ENCODE measurements at regions not wholly inside any gene's neighbourhood (a gene's known extent, or its start where the extent isn't known, plus 50 kb on each side); places are given as distances from the start of the nearest gene placed in this dataset.

GRCh38 chr9:73714294-73714693, 562.6 kb downstream of the ANXA1 start:
- TF ChIP-seq, protein P1, sequence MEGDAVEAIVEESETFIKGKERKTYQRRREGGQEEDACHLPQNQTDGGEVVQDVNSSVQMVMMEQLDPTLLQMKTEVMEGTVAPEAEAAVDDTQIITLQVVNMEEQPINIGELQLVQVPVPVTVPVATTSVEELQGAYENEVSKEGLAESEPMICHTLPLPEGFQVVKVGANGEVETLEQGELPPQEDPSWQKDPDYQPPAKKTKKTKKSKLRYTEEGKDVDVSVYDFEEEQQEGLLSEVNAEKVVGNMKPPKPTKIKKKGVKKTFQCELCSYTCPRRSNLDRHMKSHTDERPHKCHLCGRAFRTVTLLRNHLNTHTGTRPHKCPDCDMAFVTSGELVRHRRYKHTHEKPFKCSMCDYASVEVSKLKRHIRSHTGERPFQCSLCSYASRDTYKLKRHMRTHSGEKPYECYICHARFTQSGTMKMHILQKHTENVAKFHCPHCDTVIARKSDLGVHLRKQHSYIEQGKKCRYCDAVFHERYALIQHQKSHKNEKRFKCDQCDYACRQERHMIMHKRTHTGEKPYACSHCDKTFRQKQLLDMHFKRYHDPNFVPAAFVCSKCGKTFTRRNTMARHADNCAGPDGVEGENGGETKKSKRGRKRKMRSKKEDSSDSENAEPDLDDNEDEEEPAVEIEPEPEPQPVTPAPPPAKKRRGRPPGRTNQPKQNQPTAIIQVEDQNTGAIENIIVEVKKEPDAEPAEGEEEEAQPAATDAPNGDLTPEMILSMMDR (IDR thresholded peaks at IDR 0.05; ENCODE audit: insufficient read depth, low read length, poor library complexity, severe bottlenecking), result no peak
- no peak for TF ChIP-seq EZH2phosphoT487 (conservative IDR thresholded peaks at IDR 0.05; ENCODE audit: low read length)

Data from SU-DHL-6 (cell line).